NB4 (cell line): ENCODE measurements at regions not wholly inside any gene's neighbourhood (a gene's known extent, or its start where the extent isn't known, plus 50 kb on each side); places are given as distances from the start of the nearest gene placed in this dataset.
"Not testable (repeated sequence)": the region's sequence is repeated elsewhere in the genome, so short reads cannot be mapped to it uniquely, and the experiment has no call there.

ENCODE experiments used
- DNase-seq: peaks from one replicate; pipeline ENCODE4 v3.0.0; 2010; ENCODE audit warnings: low read depth
- H3K4me3 ChIP-seq: one replicate; pipeline ENCODE4 v1.5.1; 2011; ENCODE audit warnings: mild to moderate bottlenecking, low read depth, low read length, moderate library complexity
- CTCF ChIP-seq: IDR thresholded peaks from one replicate; pipeline ENCODE4 v1.5.1; 2012; ENCODE audit warnings: low read depth, low read length
- MAX ChIP-seq: IDR thresholded peaks from 2 replicates; pipeline ENCODE4 v1.6.1; 2011; ENCODE audit warnings: low read depth, low read length
- MYC ChIP-seq: IDR thresholded peaks from 2 replicates; pipeline ENCODE4 v1.6.1; 2011; ENCODE audit warnings: low read depth, low read length
- POLR2A ChIP-seq: IDR thresholded peaks from 2 replicates; pipeline ENCODE4 v1.6.1; 2011; ENCODE audit warnings: mild to moderate bottlenecking; ENCODE audit not compliant: insufficient read length; ENCODE audit errors: extremely low read depth

DNA sequence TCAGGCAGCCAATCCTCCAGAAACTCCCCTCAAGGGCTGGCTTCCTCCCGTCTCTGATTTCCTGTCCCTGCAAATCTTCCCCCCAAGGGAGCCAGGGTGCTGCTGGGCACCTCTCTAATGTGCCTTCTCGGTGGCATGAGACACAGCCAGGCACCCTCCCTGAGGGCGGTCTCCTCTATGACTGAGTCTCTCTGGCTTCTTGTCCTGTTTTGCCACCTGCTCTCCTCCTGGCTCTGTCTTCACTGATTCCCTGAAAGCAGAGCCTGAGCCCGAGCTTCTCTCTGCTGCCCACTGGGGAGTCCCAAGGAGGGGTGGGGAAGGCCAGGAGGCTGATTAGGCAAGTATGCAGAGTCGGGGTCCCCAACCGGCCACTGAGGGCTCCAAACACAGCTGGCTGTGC is 60.4 kb upstream of the INSIG1 start:
- H3K4me3 ChIP-seq: no peak overlapping the region
- TF ChIP-seq CTCF (no peak), MYC (no peak), MAX (no peak), POLR2A (no peak)
- DNase-seq: peak; percentile 20

- no peak for DNase-seq
- no peak overlapping the region for H3K4me3 ChIP-seq
- TF ChIP-seq POLR2A (no peak), MYC (no peak)
Observed at GRCh38 chr7:155237730-155238129, 59.9 kb upstream of the INSIG1 start.

DNA sequence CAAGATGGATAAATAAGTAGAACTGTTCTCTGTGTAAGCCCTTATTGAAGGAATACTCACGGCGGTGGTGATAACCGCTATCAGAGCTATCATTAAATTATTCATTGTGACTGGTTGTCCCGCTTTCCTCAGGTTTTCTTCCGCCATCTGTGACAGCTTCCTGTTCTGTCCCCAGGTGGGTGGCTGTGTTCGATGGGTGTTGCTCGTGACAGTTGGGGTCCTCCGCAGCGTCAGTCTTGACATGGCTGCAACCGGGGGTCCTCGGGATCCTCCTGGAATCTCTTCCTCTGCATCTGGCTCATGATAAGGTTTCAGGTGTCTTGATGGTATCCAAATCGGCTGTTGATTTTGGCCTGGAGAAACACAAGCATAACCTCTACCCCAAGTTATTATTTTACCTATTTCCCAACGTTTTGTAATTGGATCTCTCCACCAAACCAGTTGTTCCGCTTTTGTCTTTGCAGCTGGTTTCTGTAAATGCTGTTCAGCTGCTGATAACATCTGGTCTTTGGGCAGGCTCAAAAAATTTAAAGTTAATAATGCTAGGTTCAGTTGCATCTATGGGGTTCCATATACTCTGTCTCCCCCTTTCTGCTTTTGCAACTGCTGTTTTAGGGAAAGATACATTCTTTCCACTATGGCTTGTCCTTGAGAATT is 58.1 kb upstream of the INSIG1 start:
- not testable (repeated sequence) for H3K4me3 ChIP-seq
- peak; percentile 65 for DNase-seq

DNA sequence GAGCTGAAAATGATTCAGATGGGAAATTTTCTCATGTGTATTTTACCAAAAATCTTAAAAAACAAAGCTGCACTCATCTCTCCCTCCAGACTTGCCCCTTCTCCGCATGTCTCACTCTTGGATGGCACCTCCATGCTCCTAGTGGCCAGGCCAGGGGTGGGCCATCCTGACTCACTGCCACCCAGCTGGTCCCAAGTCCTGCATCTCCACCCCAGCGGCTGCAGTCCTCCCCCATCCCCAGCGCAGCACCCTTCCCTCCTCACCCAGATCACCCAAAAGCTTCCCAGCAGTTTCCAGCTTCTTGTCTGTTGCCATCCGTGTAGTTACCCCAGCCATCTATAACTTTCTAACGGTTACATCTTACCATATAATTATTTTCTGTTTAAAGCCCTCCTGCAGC is 53.0 kb upstream of the INSIG1 start:
- H3K4me3 ChIP-seq: no peak overlapping the region
- TF ChIP-seq MYC (no peak), POLR2A (no peak), MAX (no peak), CTCF (no peak)
- no peak for DNase-seq

- no peak for DNase-seq
- TF ChIP-seq MAX (no peak), POLR2A (no peak), CTCF (no peak), MYC (no peak)
- H3K4me3 ChIP-seq: no peak overlapping the region
Observed at GRCh38 chr7:155247479-155248365, 50.0 kb upstream of the INSIG1 start.
